ENCODE measurements at regions not wholly inside any gene's neighbourhood (a gene's known extent, or its start where the extent isn't known, plus 50 kb on each side); places are given as distances from the start of the nearest gene placed in this dataset.

GRCh38 chr1:88210103-88210787 lies 473.8 kb upstream of the PKN2 start:
- TF ChIP-seq CTCF (IDR thresholded peaks at IDR 0.05; ENCODE audit: borderline replicate concordance, control extremely low read depth, extremely low read depth, insufficient read depth, missing control alignments), result no peak
- in situ Hi-C loops (cut with MboI; ENCODE audit: low sequenced_read_pairs, unreplicated experiment), result no loop called here
- no peak for DNase-seq (ENCODE audit: low spot score)

DNA sequence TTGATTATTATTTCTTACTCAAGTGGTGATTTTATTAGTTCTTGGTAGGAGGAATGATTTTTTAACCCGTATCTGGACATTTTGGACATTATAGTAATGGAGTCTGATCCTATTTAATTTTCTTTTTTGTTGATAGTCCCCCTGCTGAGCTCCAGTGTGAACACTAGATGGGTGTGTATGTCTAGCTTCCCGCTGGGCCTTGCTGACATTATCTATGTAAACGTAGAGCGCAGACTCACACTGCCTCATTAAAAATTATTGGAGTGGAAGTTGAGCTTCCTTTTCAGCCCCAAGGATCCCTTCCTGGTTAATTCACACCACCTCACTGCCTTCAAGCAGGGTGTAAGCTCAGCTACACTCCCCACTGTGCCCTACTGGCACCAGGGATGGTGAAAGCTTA lies 467.6 kb upstream of the PKN2 start:
- in situ Hi-C loops (cut with MboI; ENCODE audit: low sequenced_read_pairs, unreplicated experiment), result no loop called here
- no peak for DNase-seq (ENCODE audit: low spot score)
- no peak for TF ChIP-seq CTCF (IDR thresholded peaks at IDR 0.05; ENCODE audit: borderline replicate concordance, control extremely low read depth, extremely low read depth, insufficient read depth, missing control alignments)

GRCh38 chr1:88217386-88217785 lies 466.7 kb upstream of the PKN2 start:
- no peak for DNase-seq (ENCODE audit: low spot score)
- TF ChIP-seq CTCF (IDR thresholded peaks at IDR 0.05; ENCODE audit: borderline replicate concordance, control extremely low read depth, extremely low read depth, insufficient read depth, missing control alignments), result no peak
- in situ Hi-C loops (cut with MboI; ENCODE audit: low sequenced_read_pairs, unreplicated experiment), result no loop called here

DNA sequence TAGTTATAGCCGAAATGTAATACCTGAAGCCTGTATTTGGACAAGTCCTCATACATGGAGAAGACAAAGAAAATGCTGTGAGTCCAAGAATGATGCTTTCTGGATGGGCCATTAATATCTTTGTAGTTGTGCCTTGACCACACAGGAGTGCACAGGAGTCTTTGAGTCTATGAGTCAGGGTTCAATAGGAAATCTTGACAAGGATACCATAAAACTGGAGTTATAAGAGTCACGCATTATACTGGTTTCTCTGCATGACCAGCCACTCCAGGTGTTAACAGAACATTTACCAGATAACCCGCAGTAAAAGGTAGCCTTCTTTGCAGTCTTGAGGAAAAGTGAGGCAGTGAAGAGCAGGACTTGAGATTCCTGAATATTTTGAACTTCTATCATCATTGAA lies 464.6 kb upstream of the PKN2 start:
- DNase-seq (ENCODE audit: low spot score), result no peak
- no peak for TF ChIP-seq CTCF (IDR thresholded peaks at IDR 0.05; ENCODE audit: borderline replicate concordance, control extremely low read depth, extremely low read depth, insufficient read depth, missing control alignments)
- in situ Hi-C loops (cut with MboI; ENCODE audit: low sequenced_read_pairs, unreplicated experiment), result no loop called here

DNA sequence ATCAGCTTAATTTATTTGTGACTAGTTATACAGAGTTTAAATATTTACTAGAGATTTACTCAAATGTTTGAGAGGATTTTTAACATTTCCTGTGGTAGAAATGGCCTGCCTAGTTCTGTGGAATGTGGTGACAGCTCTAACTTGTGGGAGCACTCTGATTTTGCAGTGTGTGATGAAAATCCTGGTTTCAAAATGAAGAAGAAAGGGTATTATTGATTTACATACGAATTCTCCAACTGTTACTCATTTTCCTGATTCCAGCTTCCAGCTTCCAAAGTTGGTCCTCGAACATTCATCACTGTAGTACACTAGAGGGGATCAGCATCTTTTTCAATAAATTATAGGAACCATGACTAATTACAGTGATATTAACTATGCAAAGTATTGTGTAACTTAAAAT lies 462.7 kb upstream of the PKN2 start:
- in situ Hi-C loops (cut with MboI; ENCODE audit: low sequenced_read_pairs, unreplicated experiment), result no loop called here
- DNase-seq (ENCODE audit: low spot score), result no peak
- TF ChIP-seq CTCF (IDR thresholded peaks at IDR 0.05; ENCODE audit: borderline replicate concordance, control extremely low read depth, extremely low read depth, insufficient read depth, missing control alignments), result no peak

GRCh38 chr1:88224906-88225305 lies 459.2 kb upstream of the PKN2 start:
- DNase-seq (ENCODE audit: low spot score), result no peak
- in situ Hi-C loops (cut with MboI; ENCODE audit: low sequenced_read_pairs, unreplicated experiment), result no loop called here

More at GRCh38 chr1:88224906-88225305, 459.2 kb upstream of the PKN2 start:
- no peak for TF ChIP-seq CTCF (IDR thresholded peaks at IDR 0.05; ENCODE audit: borderline replicate concordance, control extremely low read depth, extremely low read depth, insufficient read depth, missing control alignments)
